HG03460 (cell line): ENCODE measurements at regions not wholly inside any gene's neighbourhood (a gene's known extent, or its start where the extent isn't known, plus 50 kb on each side); places are given as distances from the start of the nearest gene placed in this dataset.

Experiments used
- ATAC-seq: cut with Tn5 transposase; IDR thresholded peaks from one replicate; pipeline ENCODE4 v1.9.1; 2021; ENCODE audit not compliant: unreplicated experiment

- no peak for ATAC-seq
These were observed 59.4 kb upstream of the SVIL start for GRCh38 chr10:29694121-29694520.

GRCh38 chr10:29692121-29692539 lies 57.4 kb upstream of the SVIL start:
- ATAC-seq: no peak

- ATAC-seq: no peak
These were observed 56.8 kb upstream of the SVIL start for GRCh38 chr10:29691564-29692072.

GRCh38 chr10:29689001-29689400 lies 54.2 kb upstream of the SVIL start:
- no peak for ATAC-seq

- ATAC-seq: no peak
These were observed 53.5 kb upstream of the SVIL start for GRCh38 chr10:29688230-29688661.

- no peak for ATAC-seq
These were observed 52.8 kb upstream of the SVIL start for GRCh38 chr10:29687421-29688164.

- no peak for ATAC-seq
These were observed 50.7 kb upstream of the SVIL start for GRCh38 chr10:29685506-29685905.
